NCI-H510A (cell line): ENCODE measurements at regions not wholly inside any gene's neighbourhood (a gene's known extent, or its start where the extent isn't known, plus 50 kb on each side); places are given as distances from the start of the nearest gene placed in this dataset.

ENCODE experiments used
- DNase-seq: peaks from one replicate; lab custom pipeline; 2025; lab: John Stamatoyannopoulos, UW

GRCh38 chr9:8188723-8189407 is 389.3 kb upstream of the DMAC1 start:
- no peak for DNase-seq

GRCh38 chr9:8186560-8186959 is 387.0 kb upstream of the DMAC1 start:
- no peak for DNase-seq

GRCh38 chr9:8183618-8184017 is 384.0 kb upstream of the DMAC1 start:
- no peak for DNase-seq

GRCh38 chr9:8179381-8180053 is 379.9 kb upstream of the DMAC1 start:
- no peak for DNase-seq

GRCh38 chr9:8172000-8172399 is 372.4 kb upstream of the DMAC1 start:
- no peak for DNase-seq

- DNase-seq: no peak
Observed at GRCh38 chr9:8168916-8169438, 369.4 kb upstream of the DMAC1 start.

GRCh38 chr9:8160787-8161186 is 361.2 kb upstream of the DMAC1 start:
- DNase-seq: no peak

GRCh38 chr9:8158574-8158973 is 359.0 kb upstream of the DMAC1 start:
- no peak for DNase-seq

GRCh38 chr9:8157683-8158324 is 358.2 kb upstream of the DMAC1 start:
- no peak for DNase-seq

GRCh38 chr9:8156346-8156745 is 356.8 kb upstream of the DMAC1 start:
- DNase-seq: no peak

- no peak for DNase-seq
Observed at GRCh38 chr9:8155706-8156105, 356.1 kb upstream of the DMAC1 start.

GRCh38 chr9:8143677-8144076 is 344.1 kb upstream of the DMAC1 start:
- DNase-seq: no peak

GRCh38 chr9:8140557-8140956 is 341.0 kb upstream of the DMAC1 start:
- no peak for DNase-seq

- DNase-seq: no peak
Observed at GRCh38 chr9:8139756-8140155, 340.2 kb upstream of the DMAC1 start.

GRCh38 chr9:8136477-8136876 is 336.9 kb upstream of the DMAC1 start:
- DNase-seq: no peak

- no peak for DNase-seq
Observed at GRCh38 chr9:8134635-8135034, 335.1 kb upstream of the DMAC1 start.

GRCh38 chr9:8133606-8134005 is 334.0 kb upstream of the DMAC1 start:
- DNase-seq: no peak

- no peak for DNase-seq
Observed at GRCh38 chr9:8115570-8115969, 316.0 kb upstream of the DMAC1 start.

GRCh38 chr9:8114826-8115225 is 315.2 kb upstream of the DMAC1 start:
- no peak for DNase-seq

- DNase-seq: no peak
Observed at GRCh38 chr9:8106362-8106761, 306.8 kb upstream of the DMAC1 start.

GRCh38 chr9:8101607-8102006 is 302.0 kb upstream of the DMAC1 start:
- no peak for DNase-seq

GRCh38 chr9:8096091-8096490 is 296.5 kb upstream of the DMAC1 start:
- DNase-seq: no peak

GRCh38 chr9:8095672-8096086 is 296.1 kb upstream of the DMAC1 start:
- DNase-seq: no peak
